Kidney epithelial cell (primary cell): ENCODE measurements at regions not wholly inside any gene's neighbourhood (a gene's known extent, or its start where the extent isn't known, plus 50 kb on each side); places are given as distances from the start of the nearest gene placed in this dataset.

Source experiments
- DNase-seq: peaks from one replicate; pipeline ENCODE4 v3.0.0-alpha.2; 2010; ENCODE audit warnings: low read depth
- H3K27me3 ChIP-seq: 2 replicates; pipeline ENCODE4 v1.6.0; 2011; ENCODE audit warnings: low read length; ENCODE audit not compliant: control insufficient read depth, insufficient read depth
- H3K36me3 ChIP-seq: 2 replicates; pipeline ENCODE4 v1.5.1; 2011; ENCODE audit warnings: low read length; ENCODE audit not compliant: control insufficient read depth, insufficient read depth
- H3K4me3 ChIP-seq: 2 replicates; pipeline ENCODE4 v1.5.1; 2011; ENCODE audit warnings: low read depth, mild to moderate bottlenecking, control low read depth, low read length
- TF ChIP-seq, protein P1 (sequence below): IDR thresholded peaks from 2 replicates; pipeline ENCODE4 v1.5.1; 2011; ENCODE audit warnings: mild to moderate bottlenecking, moderate library complexity, low read length, control low read depth, inconsistent platforms; ENCODE audit not compliant: insufficient read depth, poor library complexity, severe bottlenecking

DNA sequence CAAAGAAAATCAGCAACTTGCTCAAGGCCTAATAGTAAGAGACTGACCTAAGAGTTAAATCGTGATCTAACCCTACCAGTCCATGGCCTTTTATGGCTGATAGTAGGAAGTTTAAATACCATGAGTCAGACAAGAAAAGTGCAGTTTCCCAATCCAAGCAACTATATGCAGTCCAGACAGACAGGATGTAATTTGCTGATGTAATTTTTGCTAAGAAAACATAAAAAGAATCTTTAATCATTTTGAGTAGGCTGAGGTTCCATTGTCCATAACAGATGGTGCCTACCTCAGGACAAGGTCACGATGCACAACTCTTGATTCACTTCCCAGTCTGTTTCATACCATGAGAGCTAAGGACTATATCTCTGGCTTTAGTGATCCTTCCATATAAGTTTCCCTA lies 317.5 kb upstream of the GRIA3 start:
- Histone ChIP-seq H3K36me3 (no peaks in the 10 kb centered on the region), H3K4me3 (no peak overlapping the region), H3K27me3 (no peaks in the 10 kb centered on the region)
- peak; percentile 61 for DNase-seq
- TF ChIP-seq, protein P1, sequence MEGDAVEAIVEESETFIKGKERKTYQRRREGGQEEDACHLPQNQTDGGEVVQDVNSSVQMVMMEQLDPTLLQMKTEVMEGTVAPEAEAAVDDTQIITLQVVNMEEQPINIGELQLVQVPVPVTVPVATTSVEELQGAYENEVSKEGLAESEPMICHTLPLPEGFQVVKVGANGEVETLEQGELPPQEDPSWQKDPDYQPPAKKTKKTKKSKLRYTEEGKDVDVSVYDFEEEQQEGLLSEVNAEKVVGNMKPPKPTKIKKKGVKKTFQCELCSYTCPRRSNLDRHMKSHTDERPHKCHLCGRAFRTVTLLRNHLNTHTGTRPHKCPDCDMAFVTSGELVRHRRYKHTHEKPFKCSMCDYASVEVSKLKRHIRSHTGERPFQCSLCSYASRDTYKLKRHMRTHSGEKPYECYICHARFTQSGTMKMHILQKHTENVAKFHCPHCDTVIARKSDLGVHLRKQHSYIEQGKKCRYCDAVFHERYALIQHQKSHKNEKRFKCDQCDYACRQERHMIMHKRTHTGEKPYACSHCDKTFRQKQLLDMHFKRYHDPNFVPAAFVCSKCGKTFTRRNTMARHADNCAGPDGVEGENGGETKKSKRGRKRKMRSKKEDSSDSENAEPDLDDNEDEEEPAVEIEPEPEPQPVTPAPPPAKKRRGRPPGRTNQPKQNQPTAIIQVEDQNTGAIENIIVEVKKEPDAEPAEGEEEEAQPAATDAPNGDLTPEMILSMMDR = no peak

DNA sequence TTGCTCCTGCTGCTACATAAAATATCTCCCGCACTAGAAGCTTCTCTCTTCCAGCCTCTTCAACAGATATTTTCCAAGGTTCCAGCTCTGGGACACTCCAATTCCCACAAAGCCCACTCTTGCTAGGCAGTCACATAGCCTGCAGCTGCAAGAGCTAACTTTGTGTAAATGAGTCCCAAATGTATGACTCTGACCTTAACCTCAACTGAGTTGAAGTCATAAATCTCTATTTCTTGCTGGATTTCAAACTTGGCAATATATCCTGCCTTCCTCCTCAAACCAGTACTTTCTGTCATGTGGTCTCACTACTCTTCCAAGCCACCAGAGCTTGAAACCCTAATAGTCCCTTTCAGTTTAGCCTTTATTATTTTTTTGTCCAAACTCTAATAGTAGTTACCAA lies 315.4 kb upstream of the GRIA3 start:
- Histone ChIP-seq H3K27me3 (no peaks in the 10 kb centered on the region), H3K4me3 (no peak overlapping the region), H3K36me3 (no peaks in the 10 kb centered on the region)
- TF ChIP-seq, protein P1 = no peak
- no peak for DNase-seq

DNA sequence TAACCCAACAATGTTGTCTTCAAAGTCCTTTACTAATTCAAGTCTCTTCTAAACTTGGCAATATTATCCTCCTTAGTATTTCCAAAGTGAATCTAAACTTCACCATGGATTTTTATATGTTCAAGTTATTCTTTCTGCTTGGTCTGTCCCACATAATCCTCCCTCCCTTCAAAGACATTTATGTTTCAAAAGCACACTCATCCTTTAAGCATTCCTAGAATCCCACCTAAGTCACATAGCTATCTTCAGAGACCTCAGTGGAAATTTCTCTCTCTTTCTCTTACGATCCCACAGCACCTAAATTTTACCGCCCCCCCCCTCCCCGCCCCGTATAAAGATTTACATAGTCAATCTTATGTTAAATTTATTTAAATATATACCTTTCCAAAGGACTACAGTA lies 314.9 kb upstream of the GRIA3 start:
- DNase-seq = no peak
- Histone ChIP-seq H3K27me3 (no peaks in the 10 kb centered on the region), H3K4me3 (no peak overlapping the region), H3K36me3 (no peaks in the 10 kb centered on the region)
- TF ChIP-seq, protein P1 = no peak

DNA sequence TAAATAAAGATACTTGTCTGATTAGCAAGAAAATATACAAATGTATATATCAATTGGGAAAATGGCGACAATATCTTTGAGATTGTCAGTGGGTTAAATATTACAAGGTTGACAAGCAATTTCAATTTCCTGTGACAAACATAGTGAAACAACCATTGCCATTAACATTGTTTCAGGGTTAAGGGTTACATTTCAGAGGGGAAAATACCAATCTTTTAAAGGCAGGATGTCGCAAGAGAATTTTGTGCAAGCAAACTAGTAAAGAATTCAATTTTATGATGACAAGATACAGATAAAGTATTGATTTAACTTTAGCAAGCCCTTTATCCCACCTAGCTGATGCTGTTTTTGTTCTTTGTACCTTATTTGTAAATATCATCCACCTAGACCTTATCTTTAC lies 305.8 kb upstream of the GRIA3 start:
- H3K27me3 ChIP-seq = no peaks in the 10 kb centered on the region
- no peak overlapping the region for H3K4me3 ChIP-seq
- no peaks in the 10 kb centered on the region for H3K36me3 ChIP-seq
- TF ChIP-seq, protein P1 = no peak
- no peak for DNase-seq

DNA sequence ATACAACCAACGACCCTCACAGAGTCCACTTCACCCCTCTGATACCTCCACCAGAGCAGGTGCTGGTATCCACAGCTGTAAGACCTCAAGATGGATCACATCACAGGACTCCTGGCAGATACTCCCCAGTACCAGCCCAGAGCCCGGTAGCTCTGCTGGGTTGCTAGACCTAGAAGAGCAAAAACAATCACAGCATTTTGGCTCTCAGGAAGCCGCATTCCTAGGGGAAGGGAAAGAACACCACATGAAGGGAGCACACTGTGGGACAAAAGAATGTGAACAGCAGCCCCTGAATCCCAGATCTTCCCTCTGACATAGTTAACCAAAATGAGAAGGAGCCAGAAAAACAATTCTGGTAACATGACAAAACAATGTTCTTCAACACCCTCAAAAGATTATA lies 303.1 kb upstream of the GRIA3 start:
- TF ChIP-seq, protein P1 = no peak

DNA sequence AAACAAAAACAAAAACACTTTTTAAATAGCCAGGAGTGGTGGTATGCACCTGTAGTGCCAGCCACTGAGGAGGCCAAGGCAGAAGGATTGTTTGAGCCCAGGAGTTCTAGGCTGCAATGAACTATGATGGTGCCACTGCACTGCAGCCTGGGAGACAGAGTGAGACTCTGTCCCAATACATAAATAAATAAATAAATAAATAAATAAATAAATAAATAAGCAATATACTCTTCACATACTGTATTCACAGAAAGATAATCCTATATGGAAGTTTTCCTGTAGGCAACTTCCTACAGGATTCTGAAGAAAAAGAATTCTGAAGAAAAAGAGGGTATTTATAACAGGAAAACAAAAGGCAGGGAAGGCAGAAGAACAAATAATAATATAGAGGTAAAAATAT lies 293.3 kb upstream of the GRIA3 start:
- TF ChIP-seq, protein P1 = no peak
- Histone ChIP-seq H3K4me3 (no peak overlapping the region), H3K27me3 (no peaks in the 10 kb centered on the region), H3K36me3 (no peaks in the 10 kb centered on the region)
- no peak for DNase-seq

More for the DNA sequence above, 303.1 kb upstream of the GRIA3 start:
- DNase-seq = no peak
- Histone ChIP-seq H3K4me3 (no peak overlapping the region), H3K27me3 (no peaks in the 10 kb centered on the region), H3K36me3 (no peaks in the 10 kb centered on the region)
